Left ventricle myocardium inferior (tissue), 1 donor: ENCODE measurements at regions not wholly inside any gene's neighbourhood (a gene's known extent, or its start where the extent isn't known, plus 50 kb on each side); places are given as distances from the start of the nearest gene placed in this dataset.

Experiments
- DNase-seq: peaks from one replicate; pipeline ENCODE4 v3.0.0-alpha.2; 2020
- H3K27ac ChIP-seq: fragments of 200-600 bp; replicated peaks from 2 replicates; pipeline ENCODE4 v1.8.0; 2021
- H3K27me3 ChIP-seq: fragments of 200-600 bp; 2 replicates; pipeline ENCODE4 v1.8.0; 2021; ENCODE audit warnings: low read depth
- H3K36me3 ChIP-seq: fragments of 200-600 bp; 2 replicates; pipeline ENCODE4 v1.8.0; 2021
- H3K4me1 ChIP-seq: fragments of 200-600 bp; 2 replicates; pipeline ENCODE4 v1.8.0; 2021
- H3K4me3 ChIP-seq: fragments of 200-600 bp; 2 replicates; pipeline ENCODE4 v1.8.0; 2021; ENCODE audit warnings: mild to moderate bottlenecking, moderate library complexity
- H3K9me3 ChIP-seq: fragments of 200-600 bp; replicated peaks from 2 replicates; pipeline ENCODE4 v1.8.0; 2021
- CTCF ChIP-seq: fragments of 200-600 bp; IDR thresholded peaks from 2 replicates; pipeline ENCODE4 v1.8.0; 2021; ENCODE audit warnings: antibody characterized with exemption, mild to moderate bottlenecking, borderline replicate concordance
- intact Hi-C: fragments of 100-400 bp; cut with micrococcal nuclease; formaldehyde crosslinking; loops from one replicate; pipeline ENCODE4 v1.11.0; 2022
- donor health status: DM: no; HTN: yes; CAD: no; lungs with severe emphysema.

GRCh38 chr3:124447845-124448244, 282.4 kb upstream of the UMPS start:
- H3K9me3 ChIP-seq = no peaks in the 10 kb centered on the region
- H3K27ac ChIP-seq = no peak overlapping the region
- DNase-seq = no peak
- H3K4me3 ChIP-seq = no peak overlapping the region
- TF ChIP-seq CTCF = no peak
- peaks cover 51% of the 10 kb centered on the region for H3K36me3 ChIP-seq
- H3K4me1 ChIP-seq = no peaks in the 10 kb centered on the region
- H3K27me3 ChIP-seq = no peaks in the 10 kb centered on the region
- intact Hi-C loops = no loop called here

- DNase-seq = no peak
- Histone ChIP-seq H3K27ac (no peak overlapping the region), H3K4me1 (no peaks in the 10 kb centered on the region), H3K36me3 (peaks cover 43% of the 10 kb centered on the region), H3K27me3 (no peaks in the 10 kb centered on the region), H3K9me3 (no peaks in the 10 kb centered on the region), H3K4me3 (no peak overlapping the region)
- no peak for TF ChIP-seq CTCF
- intact Hi-C loops = no loop called here
Observed at GRCh38 chr3:124448954-124449353, 281.3 kb upstream of the UMPS start.

- H3K27me3 ChIP-seq = no peaks in the 10 kb centered on the region
- H3K27ac ChIP-seq = no peak overlapping the region
- H3K9me3 ChIP-seq = no peaks in the 10 kb centered on the region
- H3K4me1 ChIP-seq = no peaks in the 10 kb centered on the region
- H3K4me3 ChIP-seq = no peak overlapping the region
- peaks cover 40% of the 10 kb centered on the region for H3K36me3 ChIP-seq
- DNase-seq = no peak
- TF ChIP-seq CTCF = no peak
- intact Hi-C loops = no loop called here
Observed at GRCh38 chr3:124450366-124450765, 279.9 kb upstream of the UMPS start.

GRCh38 chr3:124451630-124452317, 278.5 kb upstream of the UMPS start:
- TF ChIP-seq CTCF = no peak
- peaks cover 33% of the 10 kb centered on the region for H3K36me3 ChIP-seq
- H3K4me3 ChIP-seq = no peak overlapping the region
- no peak for DNase-seq
- no peaks in the 10 kb centered on the region for H3K27me3 ChIP-seq
- no peaks in the 10 kb centered on the region for H3K4me1 ChIP-seq
- intact Hi-C loops = no loop called here
- H3K9me3 ChIP-seq = no peaks in the 10 kb centered on the region
- no peak overlapping the region for H3K27ac ChIP-seq

GRCh38 chr3:124453189-124453588, 277.1 kb upstream of the UMPS start:
- no peaks in the 10 kb centered on the region for H3K4me1 ChIP-seq
- no peak for DNase-seq
- no peak overlapping the region for H3K4me3 ChIP-seq
- H3K27ac ChIP-seq = no peak overlapping the region
- intact Hi-C loops = no loop called here
- peaks cover 22% of the 10 kb centered on the region for H3K36me3 ChIP-seq
- no peaks in the 10 kb centered on the region for H3K27me3 ChIP-seq
- H3K9me3 ChIP-seq = no peaks in the 10 kb centered on the region
- no peak for TF ChIP-seq CTCF

- Histone ChIP-seq H3K4me1 (no peaks in the 10 kb centered on the region), H3K27ac (no peak overlapping the region), H3K27me3 (no peaks in the 10 kb centered on the region), H3K36me3 (peaks cover 6% of the 10 kb centered on the region), H3K4me3 (no peak overlapping the region), H3K9me3 (no peaks in the 10 kb centered on the region)
- TF ChIP-seq CTCF = no peak
- no peak for DNase-seq
- intact Hi-C loops = no loop called here
Observed at GRCh38 chr3:124455891-124456290, 274.4 kb upstream of the UMPS start.
